Sigmoid colon (tissue), 6 donors: ENCODE measurements at regions not wholly inside any gene's neighbourhood (a gene's known extent, or its start where the extent isn't known, plus 50 kb on each side); places are given as distances from the start of the nearest gene placed in this dataset.

ENCODE experiments used
- DNase-seq: peaks from one replicate; pipeline ENCODE4 v3.0.0-alpha.2; 2019
- H3K27ac ChIP-seq, 4 donors: fragments of 200-600 bp; sonication (generic); one replicate each; pipeline ENCODE4 v1.5.1; 2016 to 2019; ENCODE audit warnings: mild to moderate bottlenecking in 1 of 4
- H3K27me3 ChIP-seq, 3 donors: fragments of 200-600 bp; sonication (generic); one replicate each; pipeline ENCODE4 v1.5.1; 2019; ENCODE audit warnings: mild to moderate bottlenecking in 1 of 3
- H3K36me3 ChIP-seq, 4 donors: fragments of 200-600 bp; sonication (generic); one replicate each; pipeline ENCODE4 v1.5.1; 2016 to 2019
- H3K4me1 ChIP-seq, 4 donors: fragments of 200-600 bp; sonication (generic); one replicate each; pipeline ENCODE4 v1.5.1; 2017 to 2019
- H3K4me3 ChIP-seq, 4 donors: fragments of 200-600 bp; sonication (generic); one replicate each; pipeline ENCODE4 v1.5.1; 2017 to 2019; ENCODE audit warnings: mild to moderate bottlenecking in 2 of 4, moderate library complexity in 1 of 4
- H3K9me3 ChIP-seq, 4 donors: fragments of 200-600 bp in 3 of 4; sonication (generic) in 3 of 4; one replicate each; pipeline versions ENCODE4 v1.5.1 to v1.6.1; 2013 to 2019
- CTCF ChIP-seq, 4 experiments: fragments of 450-650 bp in 3 of 4; fragments of 200-600 bp in 1 of 4; IDR thresholded peaks; one replicate each; pipeline ENCODE4 v1.5.1; 2016 to 2019; ENCODE audit warnings: antibody characterized with exemption in 4 of 4, mild to moderate bottlenecking in 3 of 4, moderate library complexity in 2 of 4
- EP300 ChIP-seq, 4 donors: sonication (generic); formaldehyde crosslinking; IDR thresholded peaks; one replicate each; pipeline ENCODE4 v1.6.1; 2017; ENCODE audit warnings: antibody characterized with exemption in 4 of 4
- POLR2A ChIP-seq, 2 donors: fragments of 450-650 bp; IDR thresholded peaks; one replicate each; pipeline ENCODE4 v1.6.1; 2016; ENCODE audit warnings: antibody characterized with exemption in 2 of 2, mild to moderate bottlenecking in 2 of 2, moderate library complexity in 2 of 2
- POLR2AphosphoS5 ChIP-seq, 4 donors: sonication (generic); formaldehyde crosslinking; IDR thresholded peaks; one replicate each; pipeline ENCODE4 v1.6.1; 2017; ENCODE audit warnings: antibody characterized with exemption in 4 of 4
- WGBS, 2 donors: extraction: QIAGEN DNeasy Blood & Tissue Kit; methylation state at CpG; one replicate each; pipeline ENCODE4 v1.1.7; 2013; 5-methylcytosine and 5-hydroxymethylcytosine counted together
- intact Hi-C: fragments of 100-400 bp; cut with DNase I; formaldehyde crosslinking; loops from one replicate; pipeline ENCODE4 v1.15.1; 2023
- donor health status: healthy with polysubstance abuse.
- donor health status: healthy.

GRCh38 chr13:106686163-106686562, 118.2 kb upstream of the ARGLU1 start:
- H3K27me3 ChIP-seq: no peaks in the 10 kb centered on the region
- DNase-seq: no peak
- H3K36me3 ChIP-seq: no peaks in the 10 kb centered on the region
- no peak overlapping the region for H3K4me3 ChIP-seq
- TF ChIP-seq CTCF (IDR thresholded peaks at IDR 0.05): no peak
- no peak for TF ChIP-seq POLR2A (IDR thresholded peaks at IDR 0.05)
- TF ChIP-seq EP300 (IDR thresholded peaks at IDR 0.05): no peak
- TF ChIP-seq POLR2AphosphoS5 (IDR thresholded peaks at IDR 0.05): no peak
- no peak overlapping the region for H3K27ac ChIP-seq
- WGBS, 2 donors: 78 to 81% methylated on average over 3 of the region's 3 CpGs
- intact Hi-C loops: no loop called here
- no peaks in the 10 kb centered on the region for H3K4me1 ChIP-seq
- H3K9me3 ChIP-seq: no peaks in the 10 kb centered on the region

GRCh38 chr13:106685143-106685542, 117.2 kb upstream of the ARGLU1 start:
- 83 to 86% methylated on average over 6 of the region's 6 CpGs for WGBS, 2 donors
- H3K36me3 ChIP-seq: no peaks in the 10 kb centered on the region
- no peaks in the 10 kb centered on the region for H3K9me3 ChIP-seq
- no peak overlapping the region for H3K4me3 ChIP-seq
- TF ChIP-seq POLR2A (IDR thresholded peaks at IDR 0.05): no peak
- TF ChIP-seq EP300 (IDR thresholded peaks at IDR 0.05): no peak
- TF ChIP-seq CTCF (IDR thresholded peaks at IDR 0.05): no peak
- TF ChIP-seq POLR2AphosphoS5 (IDR thresholded peaks at IDR 0.05): no peak
- no peaks in the 10 kb centered on the region for H3K27me3 ChIP-seq
- H3K4me1 ChIP-seq: no peaks in the 10 kb centered on the region
- H3K27ac ChIP-seq: no peak overlapping the region
- no peak for DNase-seq
- intact Hi-C loops: no loop called here

GRCh38 chr13:106683918-106684317, 116.0 kb upstream of the ARGLU1 start:
- 86 to 97% methylated on average over 3 of the region's 3 CpGs for WGBS, 2 donors
- TF ChIP-seq CTCF (IDR thresholded peaks at IDR 0.05): no peak
- TF ChIP-seq POLR2A (IDR thresholded peaks at IDR 0.05): no peak
- no peak for TF ChIP-seq POLR2AphosphoS5 (IDR thresholded peaks at IDR 0.05)
- TF ChIP-seq EP300 (IDR thresholded peaks at IDR 0.05): no peak
- no peak overlapping the region for H3K4me3 ChIP-seq
- H3K36me3 ChIP-seq: no peaks in the 10 kb centered on the region
- DNase-seq: no peak
- H3K4me1 ChIP-seq: no peaks in the 10 kb centered on the region
- no peaks in the 10 kb centered on the region for H3K27me3 ChIP-seq
- H3K9me3 ChIP-seq: no peaks in the 10 kb centered on the region
- H3K27ac ChIP-seq: no peak overlapping the region
- intact Hi-C loops: no loop called here

GRCh38 chr13:106683179-106683578, 115.2 kb upstream of the ARGLU1 start:
- WGBS, 2 donors: 45 to 64% methylated on average over 8 of the region's 8 CpGs
- Histone ChIP-seq H3K4me3 (no peak overlapping the region), H3K27me3 (no peaks in the 10 kb centered on the region), H3K27ac (no peak overlapping the region), H3K4me1 (no peaks in the 10 kb centered on the region), H3K9me3 (no peaks in the 10 kb centered on the region), H3K36me3 (no peaks in the 10 kb centered on the region)
- DNase-seq: no peak
- intact Hi-C loops: no loop called here
- TF ChIP-seq EP300 (IDR thresholded peaks at IDR 0.05) (no peak), CTCF (IDR thresholded peaks at IDR 0.05) (no peak), POLR2AphosphoS5 (IDR thresholded peaks at IDR 0.05) (no peak), POLR2A (IDR thresholded peaks at IDR 0.05) (no peak)

- Histone ChIP-seq H3K27ac (no peak overlapping the region), H3K4me3 (no peak overlapping the region), H3K36me3 (no peaks in the 10 kb centered on the region), H3K9me3 (no peaks in the 10 kb centered on the region), H3K4me1 (no peaks in the 10 kb centered on the region), H3K27me3 (no peaks in the 10 kb centered on the region)
- TF ChIP-seq POLR2A (IDR thresholded peaks at IDR 0.05): no peak
- TF ChIP-seq EP300 (IDR thresholded peaks at IDR 0.05): no peak
- TF ChIP-seq CTCF (IDR thresholded peaks at IDR 0.05): no peak
- no peak for TF ChIP-seq POLR2AphosphoS5 (IDR thresholded peaks at IDR 0.05)
- 76 to 91% methylated on average over 5 of the region's 5 CpGs for WGBS, 2 donors
- no peak for DNase-seq
- intact Hi-C loops: no loop called here
Observed at GRCh38 chr13:106681997-106682396, 114.1 kb upstream of the ARGLU1 start.
